Nephron progenitor cell (in vitro differentiated cells): ENCODE measurements at regions not wholly inside any gene's neighbourhood (a gene's known extent, or its start where the extent isn't known, plus 50 kb on each side); places are given as distances from the start of the nearest gene placed in this dataset.

Source experiments
- DNase-seq: peaks from one replicate; pipeline ENCODE4 v3.0.0; 2021
- H3K27ac Mint-ChIP-seq: 2 replicates; pipeline ENCODE4 v1.8.0; 2021; ENCODE audit warnings: mild to moderate bottlenecking, moderate library complexity, mixed read lengths
- H3K27me3 Mint-ChIP-seq: 2 replicates; pipeline ENCODE4 v1.8.0; 2021; ENCODE audit warnings: mild to moderate bottlenecking, low read depth, mixed read lengths; ENCODE audit not compliant: poor library complexity
- H3K36me3 Mint-ChIP-seq: 2 replicates; pipeline ENCODE4 v1.8.0; 2021; ENCODE audit warnings: low read depth, mixed read lengths
- H3K4me1 Mint-ChIP-seq: 2 replicates; pipeline ENCODE4 v1.8.0; 2021; ENCODE audit warnings: mixed read lengths
- H3K4me3 Mint-ChIP-seq: 2 replicates; pipeline ENCODE4 v1.8.0; 2021; ENCODE audit warnings: mild to moderate bottlenecking, moderate library complexity, mixed read lengths
- H3K9me3 Mint-ChIP-seq: 2 replicates; pipeline ENCODE4 v1.8.0; 2021; ENCODE audit warnings: mild to moderate bottlenecking, moderate library complexity, mixed read lengths
- CTCF ChIP-seq: fragments of 200-600 bp; sonication (generic); IDR thresholded peaks from 2 replicates; pipeline ENCODE4 v1.5.0; 2021; ENCODE audit warnings: antibody characterized with exemption

- no peak overlapping the region for H3K27ac Mint-ChIP-seq
- no peak for DNase-seq
- no peaks in the 10 kb centered on the region for H3K27me3 Mint-ChIP-seq
- TF ChIP-seq CTCF, result no peak
- H3K36me3 Mint-ChIP-seq, result no peaks in the 10 kb centered on the region
- peaks cover 7% of the 10 kb centered on the region for H3K4me1 Mint-ChIP-seq
- no peaks in the 10 kb centered on the region for H3K9me3 Mint-ChIP-seq
- H3K4me3 Mint-ChIP-seq, result no peak overlapping the region
Measured at GRCh38 chr18:28794459-28795245, 617.7 kb upstream of the CDH2 start.

- peaks cover 10% of the 10 kb centered on the region for H3K4me1 Mint-ChIP-seq
- H3K4me3 Mint-ChIP-seq, result no peak overlapping the region
- TF ChIP-seq CTCF, result no peak
- no peak for DNase-seq
- H3K36me3 Mint-ChIP-seq, result no peaks in the 10 kb centered on the region
- H3K9me3 Mint-ChIP-seq, result no peaks in the 10 kb centered on the region
- H3K27me3 Mint-ChIP-seq, result no peaks in the 10 kb centered on the region
- peak overlapping the region; percentile 4 for H3K27ac Mint-ChIP-seq
Measured at GRCh38 chr18:28793901-28794300, 617.0 kb upstream of the CDH2 start.

GRCh38 chr18:28792404-28793086 lies 615.6 kb upstream of the CDH2 start:
- no peak for TF ChIP-seq CTCF
- no peak overlapping the region for H3K27ac Mint-ChIP-seq
- no peak overlapping the region for H3K4me3 Mint-ChIP-seq
- peaks cover 10% of the 10 kb centered on the region for H3K4me1 Mint-ChIP-seq
- H3K27me3 Mint-ChIP-seq, result no peaks in the 10 kb centered on the region
- H3K36me3 Mint-ChIP-seq, result no peaks in the 10 kb centered on the region
- DNase-seq, result no peak
- H3K9me3 Mint-ChIP-seq, result no peaks in the 10 kb centered on the region

GRCh38 chr18:28791101-28791500 lies 614.2 kb upstream of the CDH2 start:
- Mint-ChIP-seq H3K9me3 (no peaks in the 10 kb centered on the region), H3K36me3 (no peaks in the 10 kb centered on the region)

GRCh38 chr18:28789502-28789901 lies 612.6 kb upstream of the CDH2 start:
- Mint-ChIP-seq H3K27ac (no peak overlapping the region), H3K36me3 (no peaks in the 10 kb centered on the region), H3K4me1 (peaks cover 10% of the 10 kb centered on the region), H3K9me3 (no peaks in the 10 kb centered on the region), H3K27me3 (no peaks in the 10 kb centered on the region), H3K4me3 (no peak overlapping the region)
- no peak for DNase-seq
- TF ChIP-seq CTCF, result no peak

More at GRCh38 chr18:28791101-28791500, 614.2 kb upstream of the CDH2 start:
- Mint-ChIP-seq H3K27me3 (no peaks in the 10 kb centered on the region), H3K4me3 (no peak overlapping the region), H3K27ac (no peak overlapping the region), H3K4me1 (peaks cover 10% of the 10 kb centered on the region)
- no peak for DNase-seq
- no peak for TF ChIP-seq CTCF
